GM08714 (cell line): ENCODE measurements at regions not wholly inside any gene's neighbourhood (a gene's known extent, or its start where the extent isn't known, plus 50 kb on each side); places are given as distances from the start of the nearest gene placed in this dataset.

Experiments
- H3K4me3 ChIP-seq: fragments of 200-500 bp; sonication (Bioruptor generic); 2 replicates; pipeline ENCODE4 v1.5.1; 2014; ENCODE audit warnings: mild to moderate bottlenecking, low read length, inconsistent platforms
- ZNF274 ChIP-seq: IDR thresholded peaks from 2 replicates; pipeline ENCODE4 v1.6.1; 2012; ENCODE audit warnings: mild to moderate bottlenecking, low read depth, low read length

DNA sequence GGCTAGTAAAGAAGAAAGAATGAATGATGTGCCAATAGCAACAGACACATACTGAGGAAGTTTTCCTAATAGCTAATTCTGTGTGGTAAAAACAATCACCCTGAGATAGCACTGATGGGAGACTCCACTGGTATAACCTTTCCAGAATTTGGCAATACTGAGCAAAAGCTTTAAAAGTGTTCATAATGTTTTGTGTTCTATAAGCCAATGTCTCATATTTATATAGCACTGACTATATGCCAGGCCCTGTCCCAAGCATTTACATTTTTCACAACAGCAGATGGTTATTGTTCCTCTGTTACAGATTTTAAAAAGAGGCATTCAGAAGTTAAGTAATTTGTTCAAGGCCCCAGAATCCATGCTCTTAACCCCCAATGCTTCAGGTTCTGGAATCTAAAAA lies 108.0 kb upstream of the DST start:
- H3K4me3 ChIP-seq: no peak overlapping the region

DNA sequence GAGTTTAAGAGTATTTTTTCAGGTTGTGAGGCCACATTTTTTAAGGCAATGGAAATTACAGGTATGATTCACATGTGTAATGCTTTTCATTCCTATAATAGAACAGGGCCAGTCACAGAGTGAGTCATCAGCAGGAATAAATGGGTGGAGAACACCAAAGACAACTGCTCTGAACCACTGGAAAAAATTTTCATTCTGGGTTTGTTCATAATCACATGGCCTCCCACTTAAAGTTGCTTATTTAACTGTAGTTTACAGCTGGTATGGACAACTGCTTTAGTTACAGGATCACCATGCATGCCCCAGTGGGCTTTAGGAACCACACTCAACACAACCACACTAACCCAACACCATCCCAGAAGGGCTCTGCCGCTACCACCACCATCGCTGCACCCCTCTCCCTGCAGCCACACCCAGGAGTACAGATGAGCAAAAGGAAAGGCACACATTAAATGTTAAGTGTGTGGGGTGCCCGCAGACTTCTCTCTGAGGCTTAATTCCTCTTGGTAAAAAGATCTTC lies 107.0 kb upstream of the DST start:
- no peak overlapping the region for H3K4me3 ChIP-seq
- no peak for TF ChIP-seq ZNF274

More for the DNA sequence above, 108.0 kb upstream of the DST start:
- TF ChIP-seq ZNF274: no peak

DNA sequence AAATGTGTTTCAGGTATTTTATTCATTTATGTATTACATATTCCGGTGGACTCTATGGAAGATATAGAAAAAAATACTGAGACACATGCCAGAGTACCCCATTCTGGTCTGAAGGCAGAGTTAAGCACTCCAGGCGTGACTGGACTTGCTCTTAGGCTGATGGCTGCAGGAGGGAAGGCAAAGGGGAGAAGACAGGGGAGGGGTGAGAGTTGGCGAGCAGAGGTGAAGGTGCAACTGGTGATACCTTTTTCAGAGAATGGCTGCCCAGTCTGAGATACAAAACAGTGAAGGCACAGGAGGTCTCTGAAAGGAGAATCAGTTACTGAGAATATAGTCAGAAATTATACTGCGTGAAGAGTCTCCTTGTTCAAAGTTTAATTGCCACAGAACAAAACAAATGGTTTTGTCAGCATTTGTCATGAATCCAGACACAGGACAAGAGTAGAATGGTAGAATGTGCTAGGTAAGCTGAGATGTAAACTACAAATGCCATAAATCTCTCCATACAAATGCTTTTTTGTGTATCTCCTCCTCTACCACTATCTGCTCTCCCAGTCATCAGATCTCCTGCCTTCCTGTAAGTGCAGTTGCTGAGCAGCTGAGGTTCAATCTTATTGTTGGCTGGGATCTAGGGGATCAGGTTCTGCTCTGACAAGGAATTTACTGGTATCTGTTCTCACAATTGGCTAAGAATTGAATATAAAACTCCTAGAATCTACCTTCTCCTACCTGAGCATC lies 104.2 kb upstream of the DST start:
- H3K4me3 ChIP-seq: no peak overlapping the region
- no peak for TF ChIP-seq ZNF274

DNA sequence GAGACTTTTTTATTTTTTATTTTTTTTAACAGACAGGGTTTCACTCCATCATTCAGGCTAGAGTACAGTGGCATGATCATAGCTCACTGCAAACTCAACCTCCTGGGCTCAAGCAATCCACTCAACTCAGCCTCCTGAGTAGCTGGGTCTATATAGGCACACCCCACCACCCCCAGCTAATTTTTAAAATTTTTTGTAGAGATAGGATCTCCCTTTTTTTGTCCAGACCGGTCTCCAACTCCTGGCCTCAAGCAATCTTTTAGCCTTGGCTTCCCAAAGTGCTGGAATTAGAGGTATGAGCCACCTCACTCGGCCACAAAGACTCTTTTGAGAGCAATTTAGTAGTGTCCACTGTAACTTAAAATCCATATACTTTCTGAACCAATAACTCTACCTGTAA lies 103.3 kb upstream of the DST start:
- no peak for TF ChIP-seq ZNF274

DNA sequence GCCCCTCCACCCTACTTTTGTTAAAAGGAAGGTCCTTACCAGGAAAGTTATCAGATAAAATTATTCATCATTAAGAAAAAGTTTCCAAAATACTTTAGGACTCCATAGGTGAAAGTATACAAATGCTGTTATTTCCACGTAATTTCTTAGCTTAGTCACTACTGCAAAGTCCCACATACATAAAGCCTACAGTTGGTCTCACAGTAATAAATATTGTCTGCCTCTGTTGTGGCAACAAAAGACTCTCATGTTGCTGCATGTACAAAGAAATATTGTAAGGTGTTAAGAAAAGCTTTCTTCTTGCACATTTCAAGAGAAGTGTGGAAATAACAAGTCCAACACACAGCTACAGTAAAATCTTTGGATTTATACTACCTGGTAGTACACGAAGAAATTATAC lies 102.4 kb upstream of the DST start:
- H3K4me3 ChIP-seq: no peak overlapping the region
- no peak for TF ChIP-seq ZNF274

More for the DNA sequence above, 103.3 kb upstream of the DST start:
- H3K4me3 ChIP-seq: no peak overlapping the region

DNA sequence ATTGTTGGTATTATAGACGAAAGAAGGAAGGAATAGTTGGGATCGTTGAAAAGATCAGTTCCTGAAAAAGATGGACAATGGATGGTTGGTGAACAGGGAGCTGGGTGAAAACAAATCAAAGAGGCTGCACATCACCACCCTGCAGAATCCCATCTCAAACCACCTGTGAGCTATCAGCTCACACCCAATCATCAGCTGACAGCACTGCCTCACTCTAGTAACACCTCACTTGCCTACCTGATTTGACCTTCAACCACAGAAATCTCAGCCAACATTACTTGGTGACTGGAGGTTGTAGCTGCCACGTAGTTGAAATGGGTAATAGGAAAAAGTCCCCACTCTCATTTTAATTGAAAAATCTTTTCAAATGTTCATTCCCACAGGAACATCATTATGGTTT lies 101.8 kb upstream of the DST start:
- H3K4me3 ChIP-seq: no peak overlapping the region
- TF ChIP-seq ZNF274: no peak

DNA sequence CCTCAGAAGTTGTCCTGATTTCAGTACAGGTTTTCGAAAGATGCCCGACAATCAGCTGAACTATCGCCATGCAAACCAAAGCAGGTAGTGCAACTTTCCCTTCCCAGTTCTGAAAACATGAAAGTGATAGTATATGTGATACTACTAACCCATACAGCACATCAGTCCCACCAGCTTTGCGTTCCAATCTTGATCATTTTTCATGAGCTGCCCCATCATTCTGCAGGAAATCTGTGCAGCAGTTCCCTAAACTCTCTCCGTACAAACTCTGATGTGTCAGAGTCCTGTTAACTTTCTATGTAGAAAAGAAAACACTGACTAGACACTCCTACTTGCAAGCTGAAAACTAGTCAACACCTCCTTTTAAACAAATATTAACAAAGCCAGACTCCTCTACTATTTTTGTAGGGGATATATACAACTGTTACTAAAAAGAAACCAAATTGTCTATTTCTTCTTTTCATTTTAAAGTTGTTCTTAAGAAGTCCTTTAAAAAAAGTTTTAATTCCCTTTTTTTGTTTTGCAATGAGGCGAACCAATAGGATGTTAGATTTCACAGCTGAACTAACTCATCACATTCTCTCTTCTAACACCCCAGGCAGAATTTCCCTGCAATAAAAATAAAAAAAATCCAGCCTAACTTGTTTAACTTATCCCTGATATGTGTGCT lies 99.6 kb upstream of the DST start:
- TF ChIP-seq ZNF274: no peak
- peak overlapping the region; percentile 26; the same call in 1 of the 2 replicates for H3K4me3 ChIP-seq

DNA sequence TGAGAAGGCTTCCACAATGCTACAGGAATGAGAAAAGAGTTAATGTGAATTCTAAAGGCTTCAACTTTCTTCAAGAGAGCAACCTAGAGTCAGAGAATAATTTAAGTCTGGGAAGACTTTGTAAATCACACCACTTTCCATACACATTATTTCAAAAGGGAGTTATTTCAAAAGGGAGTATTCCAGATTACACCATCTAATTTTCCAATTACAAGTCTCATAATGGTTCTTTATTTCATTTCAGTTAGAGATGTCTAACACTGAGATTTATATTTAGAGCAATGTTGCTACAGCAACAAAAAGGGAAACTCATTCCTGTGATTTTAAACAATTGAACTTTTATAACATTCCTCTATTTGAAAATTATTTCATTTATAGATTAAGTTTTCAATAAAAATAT lies 98.8 kb upstream of the DST start:
- TF ChIP-seq ZNF274: no peak
- H3K4me3 ChIP-seq: no peak overlapping the region

DNA sequence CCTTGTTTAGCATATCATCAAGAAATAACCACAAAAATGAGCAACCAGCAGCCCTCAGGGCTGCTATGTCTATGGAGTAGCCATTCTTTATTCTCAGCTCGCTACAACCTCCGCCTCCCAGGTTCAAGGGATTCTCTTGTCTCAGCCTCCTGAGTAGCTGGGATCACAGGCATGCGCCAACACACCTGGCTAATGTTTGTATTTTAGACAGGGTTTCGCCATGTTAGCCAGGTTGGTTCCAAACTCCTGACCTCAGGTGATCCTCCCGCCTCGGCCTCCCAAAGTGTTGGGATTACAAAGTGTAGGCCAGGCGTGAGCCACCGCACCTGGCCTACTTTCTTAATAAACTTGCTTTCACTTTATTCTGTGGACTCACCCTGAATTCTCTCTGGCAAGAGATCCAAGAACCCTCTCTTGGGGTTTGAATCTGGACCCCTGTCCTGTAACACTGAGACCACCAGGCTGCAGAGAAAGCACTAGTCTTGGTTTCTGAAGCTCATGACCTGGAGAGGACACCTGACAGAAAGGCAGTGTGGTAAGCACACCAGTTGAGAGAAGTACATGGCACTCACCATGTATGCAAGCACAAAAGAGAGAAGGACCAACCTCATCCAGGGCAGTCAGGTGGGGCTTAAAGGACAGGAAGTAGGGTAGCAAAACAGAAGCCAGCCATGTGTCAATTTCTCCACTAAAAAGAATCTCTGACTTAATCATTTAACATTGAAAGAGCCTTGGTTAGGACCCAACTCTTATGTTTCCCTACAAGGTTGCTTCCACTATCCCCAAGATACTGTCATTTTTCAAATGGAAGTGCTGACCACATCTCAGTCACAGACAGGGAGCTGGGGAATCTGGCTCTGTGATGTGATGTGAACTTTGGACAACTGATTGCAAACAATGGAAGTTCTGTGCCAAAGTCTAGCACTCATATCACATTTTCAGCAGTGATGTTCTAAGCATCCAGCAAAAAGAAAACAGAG lies 97.4 kb upstream of the DST start:
- no peak for TF ChIP-seq ZNF274
- H3K4me3 ChIP-seq: no peak overlapping the region

DNA sequence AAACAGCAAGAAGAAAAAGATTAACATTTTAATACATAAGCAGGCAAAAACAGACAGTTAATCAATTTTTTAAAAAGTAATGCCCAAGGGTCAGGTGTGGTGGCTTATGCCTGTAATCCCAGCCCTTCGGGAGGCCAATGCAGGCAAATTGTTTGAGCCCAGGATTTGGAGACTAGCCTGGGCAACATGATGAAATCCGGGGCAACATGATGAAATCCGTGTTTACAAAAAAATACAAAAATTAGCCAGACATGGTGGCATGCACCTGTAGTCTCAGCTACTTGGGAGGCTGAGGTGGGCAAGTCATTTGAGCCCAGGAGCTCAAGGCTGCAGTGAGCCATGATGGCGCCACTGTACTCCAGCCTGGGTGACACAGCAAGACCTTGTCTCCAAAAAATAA lies 94.1 kb upstream of the DST start:
- no peak for TF ChIP-seq ZNF274

DNA sequence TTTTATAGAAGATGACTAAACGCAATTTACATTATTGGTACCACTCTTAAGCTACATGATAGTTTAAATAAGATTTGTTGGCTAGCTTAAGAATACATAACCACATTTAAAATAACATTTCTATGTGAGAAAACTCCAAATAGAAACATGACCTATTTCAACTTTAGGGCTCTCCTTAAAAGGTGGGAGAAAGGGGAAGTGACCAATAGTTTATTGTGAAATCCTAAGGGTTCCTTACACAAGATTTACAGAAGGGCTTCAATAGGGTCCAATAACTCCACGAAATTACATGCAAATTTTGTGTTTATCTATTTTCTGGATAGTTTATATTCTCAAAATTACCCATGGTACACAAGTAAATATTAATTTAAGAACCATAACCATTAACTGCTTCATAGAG lies 91.6 kb upstream of the DST start:
- no peak for TF ChIP-seq ZNF274
- H3K4me3 ChIP-seq: no peak overlapping the region

More for the DNA sequence above, 94.1 kb upstream of the DST start:
- H3K4me3 ChIP-seq: no peak overlapping the region

DNA sequence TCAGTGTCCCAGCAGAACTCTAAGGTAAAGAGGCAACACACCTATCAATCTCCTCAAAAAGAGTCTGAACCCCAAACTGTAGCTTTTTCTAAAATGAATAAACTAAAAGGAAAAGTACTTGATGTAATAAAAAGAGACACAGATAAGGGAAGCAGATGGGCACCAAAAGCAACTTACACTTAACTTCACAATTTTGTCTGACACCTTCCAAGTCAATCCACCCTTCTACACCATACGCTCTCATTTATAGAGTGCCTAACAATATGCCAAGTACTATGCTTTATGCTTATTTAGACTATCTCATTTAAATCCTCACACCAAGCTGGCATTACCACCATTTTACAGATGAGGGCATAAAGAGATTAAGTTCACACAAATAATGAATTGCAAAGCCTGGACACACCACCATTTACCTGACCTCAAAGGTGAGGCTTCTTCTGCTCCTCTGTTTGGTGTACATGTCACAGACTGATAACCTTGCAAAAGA lies 90.6 kb upstream of the DST start:
- no peak overlapping the region for H3K4me3 ChIP-seq
- no peak for TF ChIP-seq ZNF274

DNA sequence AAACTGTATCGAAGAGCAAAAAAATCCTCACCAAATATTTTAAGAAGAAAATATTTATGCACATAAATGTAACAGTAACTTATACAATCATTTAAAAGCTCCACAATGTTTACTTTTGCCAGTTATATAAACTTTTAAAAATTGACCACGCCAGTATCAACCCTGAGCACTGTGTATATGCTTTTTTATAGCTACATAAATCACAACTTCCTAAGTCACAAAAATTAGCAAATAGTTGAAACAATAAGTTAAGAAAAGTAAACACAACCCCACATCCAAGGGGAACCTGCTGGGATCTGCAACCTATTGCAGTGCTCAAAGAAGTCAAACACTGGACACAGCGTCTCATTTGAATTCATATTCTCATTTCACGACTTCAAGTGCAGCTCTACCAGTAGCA lies 89.8 kb upstream of the DST start:
- no peak for TF ChIP-seq ZNF274
- no peak overlapping the region for H3K4me3 ChIP-seq
